Renal cortex interstitium (tissue), 11 donors: ENCODE measurements at regions not wholly inside any gene's neighbourhood (a gene's known extent, or its start where the extent isn't known, plus 50 kb on each side); places are given as distances from the start of the nearest gene placed in this dataset.
"Not testable (repeated sequence)": the region's sequence is repeated elsewhere in the genome, so short reads cannot be mapped to it uniquely, and the experiment has no call there.

ENCODE experiments used
- DNase-seq, 11 donors: peaks; one replicate each; pipeline ENCODE4 v3.0.0-alpha.2; 2013; ENCODE audit warnings: low read depth in 9 of 11, low spot score in 4 of 11; ENCODE audit errors: extremely low read depth in 1 of 11

GRCh38 chr17:72561680-72562079, 440.9 kb downstream of the SOX9 start:
- no peak for DNase-seq

- no peak for DNase-seq
Observed at GRCh38 chr17:72562615-72563188, 441.9 kb downstream of the SOX9 start.

GRCh38 chr17:72563952-72564351, 443.1 kb downstream of the SOX9 start:
- no peak for DNase-seq

- no peak for DNase-seq
Observed at GRCh38 chr17:72565006-72565405, 444.2 kb downstream of the SOX9 start.

- DNase-seq: no peak
Observed at GRCh38 chr17:72565758-72566157, 444.9 kb downstream of the SOX9 start.

GRCh38 chr17:72566671-72567484, 446.1 kb downstream of the SOX9 start:
- no peak for DNase-seq

- DNase-seq: no peak
Observed at GRCh38 chr17:72567774-72568173, 447.0 kb downstream of the SOX9 start.

- no peak for DNase-seq
Observed at GRCh38 chr17:72569148-72569946, 448.5 kb downstream of the SOX9 start.

- no peak for DNase-seq
Observed at GRCh38 chr17:72571813-72572396, 451.1 kb downstream of the SOX9 start.

- DNase-seq: no peak
Observed at GRCh38 chr17:72572604-72573491, 452.0 kb downstream of the SOX9 start.

- not testable (repeated sequence) for DNase-seq
Observed at GRCh38 chr17:72573492-72573801, 452.6 kb downstream of the SOX9 start.

GRCh38 chr17:72574675-72575510, 454.1 kb downstream of the SOX9 start:
- DNase-seq: no peak

- DNase-seq: no peak
Observed at GRCh38 chr17:72575542-72576233, 454.9 kb downstream of the SOX9 start.

- no peak for DNase-seq
Observed at GRCh38 chr17:72576289-72576759, 455.5 kb downstream of the SOX9 start.

GRCh38 chr17:72578817-72579470, 458.1 kb downstream of the SOX9 start:
- no peak for DNase-seq

GRCh38 chr17:72579990-72580320, 459.1 kb downstream of the SOX9 start:
- no peak for DNase-seq
